ENCODE measurements at regions not wholly inside any gene's neighbourhood (a gene's known extent, or its start where the extent isn't known, plus 50 kb on each side); places are given as distances from the start of the nearest gene placed in this dataset.

DNA sequence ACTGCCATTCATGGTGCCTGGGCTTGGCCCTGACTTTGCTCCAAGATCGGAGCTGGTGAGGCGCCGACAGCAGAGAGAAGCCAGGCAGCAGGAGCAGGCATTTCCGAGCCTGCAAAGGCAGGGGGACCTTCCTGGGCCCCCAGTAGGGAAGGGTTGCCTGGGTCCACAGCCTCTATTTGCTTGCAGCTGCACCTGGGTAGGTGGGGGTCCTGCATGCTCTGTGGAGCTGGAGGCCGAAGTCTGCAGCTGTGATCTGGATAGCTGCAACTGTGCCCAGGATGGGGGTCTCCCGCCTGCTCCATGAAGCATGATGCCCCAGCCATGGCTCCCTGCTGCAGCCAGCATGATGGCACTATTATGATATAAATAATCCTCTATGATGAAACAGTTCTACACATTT is 2144.2 kb downstream of the PCDH9 start:
- TF ChIP-seq EZH2phosphoT487 (IDR thresholded peaks at IDR 0.05; ENCODE audit: low read depth, severe bottlenecking, unreplicated experiment) (no peak), CTCF (IDR thresholded peaks at IDR 0.05; ENCODE audit: poor library complexity) (no peak), EZH2 (IDR thresholded peaks at IDR 0.05; ENCODE audit: borderline replicate concordance) (no peak)
- Histone ChIP-seq H3K9me3 (ENCODE audit: low read depth) (no peaks in the 10 kb centered on the region), H4K20me1 (ENCODE audit: insufficient read depth, poor library complexity, severe bottlenecking) (no peaks in the 10 kb centered on the region), H3K36me3 (replicated peaks; ENCODE audit: insufficient read depth, low read depth) (no peaks in the 10 kb centered on the region), H3K27ac (no peak overlapping the region), H3K27me3 (no peaks in the 10 kb centered on the region), H2AFZ (no peak overlapping the region), H3K4me3 (no peak overlapping the region), H3K4me2 (no peak overlapping the region), H3K9me2 (replicated peaks; ENCODE audit: insufficient read depth) (no peaks in the 10 kb centered on the region), H3K4me1 (ENCODE audit: insufficient read depth) (no peaks in the 10 kb centered on the region), H3K79me2 (no peaks in the 10 kb centered on the region)
- DNase-seq (ENCODE audit: low spot score), result no peak
- WGBS (ENCODE audit: low lambda C conversion rate, missing lambda C conversion rate), result 98% methylated on average over 6 of the region's 6 CpGs

- Histone ChIP-seq H2AFZ (no peak overlapping the region), H3K4me2 (no peak overlapping the region), H3K79me2 (no peaks in the 10 kb centered on the region), H3K4me1 (ENCODE audit: insufficient read depth) (no peaks in the 10 kb centered on the region), H3K27me3 (no peaks in the 10 kb centered on the region), H3K27ac (no peak overlapping the region), H3K9me2 (replicated peaks; ENCODE audit: insufficient read depth) (no peaks in the 10 kb centered on the region), H3K36me3 (replicated peaks; ENCODE audit: insufficient read depth, low read depth) (no peaks in the 10 kb centered on the region), H3K4me3 (no peak overlapping the region), H3K9me3 (ENCODE audit: low read depth) (no peaks in the 10 kb centered on the region), H4K20me1 (ENCODE audit: insufficient read depth, poor library complexity, severe bottlenecking) (no peaks in the 10 kb centered on the region)
- no peak for DNase-seq (ENCODE audit: low spot score)
- TF ChIP-seq EZH2phosphoT487 (IDR thresholded peaks at IDR 0.05; ENCODE audit: low read depth, severe bottlenecking, unreplicated experiment) (no peak), EZH2 (IDR thresholded peaks at IDR 0.05; ENCODE audit: borderline replicate concordance) (no peak), CTCF (IDR thresholded peaks at IDR 0.05; ENCODE audit: poor library complexity) (no peak)
- 69% methylated on average over 5 of the region's 5 CpGs for WGBS (ENCODE audit: low lambda C conversion rate, missing lambda C conversion rate)
These were observed 2155.9 kb downstream of the PCDH9 start for GRCh38 chr13:65074248-65074647.

DNA sequence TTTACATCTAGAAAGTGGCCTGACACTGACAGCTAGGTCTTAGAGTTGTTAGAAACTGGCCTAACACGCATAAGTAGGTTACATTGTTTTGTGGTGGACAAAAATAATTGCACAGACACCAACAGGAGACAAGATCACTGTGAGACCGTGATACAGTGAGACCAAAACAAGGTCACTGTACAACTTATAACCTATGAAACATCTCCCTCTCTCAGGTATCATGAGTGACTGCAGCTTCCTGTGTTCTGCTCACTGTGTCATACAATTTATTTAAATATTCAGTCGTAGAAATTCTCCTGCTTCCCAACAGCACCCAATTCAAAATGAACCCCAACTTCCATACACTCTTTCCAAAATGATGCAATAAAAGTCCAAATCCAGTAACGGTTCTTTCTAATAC is 2165.2 kb downstream of the PCDH9 start:
- no peaks in the 10 kb centered on the region for H3K9me2 ChIP-seq (replicated peaks; ENCODE audit: insufficient read depth)
- WGBS (ENCODE audit: low lambda C conversion rate, missing lambda C conversion rate), result 94% methylated on average over 4 of the region's 4 CpGs
- H3K36me3 ChIP-seq (replicated peaks; ENCODE audit: insufficient read depth, low read depth), result no peaks in the 10 kb centered on the region
- H3K9me3 ChIP-seq (ENCODE audit: low read depth), result no peaks in the 10 kb centered on the region
- TF ChIP-seq EZH2phosphoT487 (IDR thresholded peaks at IDR 0.05; ENCODE audit: low read depth, severe bottlenecking, unreplicated experiment) (no peak), EZH2 (IDR thresholded peaks at IDR 0.05; ENCODE audit: borderline replicate concordance) (no peak), CTCF (IDR thresholded peaks at IDR 0.05; ENCODE audit: poor library complexity) (no peak)
- DNase-seq (ENCODE audit: low spot score), result no peak
- no peaks in the 10 kb centered on the region for H3K4me1 ChIP-seq (ENCODE audit: insufficient read depth)
- no peaks in the 10 kb centered on the region for H3K79me2 ChIP-seq
- no peaks in the 10 kb centered on the region for H4K20me1 ChIP-seq (ENCODE audit: insufficient read depth, poor library complexity, severe bottlenecking)
- no peak overlapping the region for H3K4me3 ChIP-seq
- no peaks in the 10 kb centered on the region for H3K27me3 ChIP-seq
- no peak overlapping the region for H3K4me2 ChIP-seq
- no peak overlapping the region for H3K27ac ChIP-seq
- H2AFZ ChIP-seq, result no peak overlapping the region

- no peaks in the 10 kb centered on the region for H3K9me3 ChIP-seq (ENCODE audit: low read depth)
- no peaks in the 10 kb centered on the region for H3K9me2 ChIP-seq (replicated peaks; ENCODE audit: insufficient read depth)
- no peaks in the 10 kb centered on the region for H3K27me3 ChIP-seq
- H3K4me1 ChIP-seq (ENCODE audit: insufficient read depth), result no peaks in the 10 kb centered on the region
- no peaks in the 10 kb centered on the region for H3K79me2 ChIP-seq
- no peak overlapping the region for H3K27ac ChIP-seq
- WGBS (ENCODE audit: low lambda C conversion rate, missing lambda C conversion rate), result no CpG with 5 or more reads among the region's 2 CpGs
- no peak overlapping the region for H3K4me2 ChIP-seq
- H4K20me1 ChIP-seq (ENCODE audit: insufficient read depth, poor library complexity, severe bottlenecking), result no peaks in the 10 kb centered on the region
- H2AFZ ChIP-seq, result no peak overlapping the region
- no peak overlapping the region for H3K4me3 ChIP-seq
- TF ChIP-seq EZH2 (IDR thresholded peaks at IDR 0.05; ENCODE audit: borderline replicate concordance), result no peak
- no peak for TF ChIP-seq EZH2phosphoT487 (IDR thresholded peaks at IDR 0.05; ENCODE audit: low read depth, severe bottlenecking, unreplicated experiment)
- TF ChIP-seq CTCF (IDR thresholded peaks at IDR 0.05; ENCODE audit: poor library complexity), result no peak
- no peak for DNase-seq (ENCODE audit: low spot score)
- H3K36me3 ChIP-seq (replicated peaks; ENCODE audit: insufficient read depth, low read depth), result no peaks in the 10 kb centered on the region
These were observed 2166.4 kb downstream of the PCDH9 start for GRCh38 chr13:65063753-65064152.

Data from hepatocyte (in vitro differentiated cells).